ENCODE measurements at regions not wholly inside any gene's neighbourhood (a gene's known extent, or its start where the extent isn't known, plus 50 kb on each side); places are given as distances from the start of the nearest gene placed in this dataset.

DNA sequence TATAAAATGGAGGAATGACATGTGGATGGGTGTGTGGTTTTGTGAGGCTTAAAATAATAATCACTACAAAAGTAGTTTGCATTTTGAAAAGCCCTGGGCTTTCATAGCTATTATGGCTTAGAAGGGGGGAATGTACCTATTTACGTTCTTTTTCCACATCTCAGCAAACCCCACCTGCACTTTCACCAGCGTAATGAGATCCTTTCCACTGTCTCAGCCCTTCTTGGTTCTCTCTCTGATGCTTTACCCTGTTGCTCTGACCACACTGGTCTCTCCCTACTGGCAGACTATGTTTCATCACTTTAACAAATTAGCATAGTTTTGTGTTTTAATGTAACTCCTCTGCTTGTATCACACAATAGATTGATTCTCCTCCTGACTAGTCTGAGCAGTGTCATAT lies 234.6 kb downstream of the DMRT2 start:
- Histone ChIP-seq H3K27me3 (ENCODE audit: insufficient read depth, low read length) (no peaks in the 10 kb centered on the region), H3K4me1 (ENCODE audit: insufficient read depth, low read length, severe bottlenecking) (no peaks in the 10 kb centered on the region), H4K20me1 (ENCODE audit: insufficient read depth, low read length) (no peaks in the 10 kb centered on the region), H3K27ac (ENCODE audit: low read depth, low read length, poor library complexity, severe bottlenecking) (no peak overlapping the region), H3F3A (ENCODE audit: insufficient read depth, low read length) (no peaks in the 10 kb centered on the region), H3K36me3 (ENCODE audit: insufficient read depth, low read length) (no peaks in the 10 kb centered on the region), H3K9me3 (ENCODE audit: low read length) (no peaks in the 10 kb centered on the region), H2AFZ (ENCODE audit: low read length) (no peak overlapping the region), H3K4me2 (ENCODE audit: low read length) (no peak overlapping the region), H3K79me2 (ENCODE audit: insufficient read depth, low read length) (no peaks in the 10 kb centered on the region), H3K4me3 (ENCODE audit: low read depth, low read length, poor library complexity, severe bottlenecking) (no peak overlapping the region), H3K9ac (ENCODE audit: low read length) (no peak overlapping the region), H3K9me2 (ENCODE audit: low read depth, low read length) (no peaks in the 10 kb centered on the region)
- TF ChIP-seq, protein P1, sequence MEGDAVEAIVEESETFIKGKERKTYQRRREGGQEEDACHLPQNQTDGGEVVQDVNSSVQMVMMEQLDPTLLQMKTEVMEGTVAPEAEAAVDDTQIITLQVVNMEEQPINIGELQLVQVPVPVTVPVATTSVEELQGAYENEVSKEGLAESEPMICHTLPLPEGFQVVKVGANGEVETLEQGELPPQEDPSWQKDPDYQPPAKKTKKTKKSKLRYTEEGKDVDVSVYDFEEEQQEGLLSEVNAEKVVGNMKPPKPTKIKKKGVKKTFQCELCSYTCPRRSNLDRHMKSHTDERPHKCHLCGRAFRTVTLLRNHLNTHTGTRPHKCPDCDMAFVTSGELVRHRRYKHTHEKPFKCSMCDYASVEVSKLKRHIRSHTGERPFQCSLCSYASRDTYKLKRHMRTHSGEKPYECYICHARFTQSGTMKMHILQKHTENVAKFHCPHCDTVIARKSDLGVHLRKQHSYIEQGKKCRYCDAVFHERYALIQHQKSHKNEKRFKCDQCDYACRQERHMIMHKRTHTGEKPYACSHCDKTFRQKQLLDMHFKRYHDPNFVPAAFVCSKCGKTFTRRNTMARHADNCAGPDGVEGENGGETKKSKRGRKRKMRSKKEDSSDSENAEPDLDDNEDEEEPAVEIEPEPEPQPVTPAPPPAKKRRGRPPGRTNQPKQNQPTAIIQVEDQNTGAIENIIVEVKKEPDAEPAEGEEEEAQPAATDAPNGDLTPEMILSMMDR (IDR thresholded peaks at IDR 0.05; ENCODE audit: low read length): no peak
- no peak for TF ChIP-seq EZH2 (IDR thresholded peaks at IDR 0.05; ENCODE audit: borderline replicate concordance, low read length)

DNA sequence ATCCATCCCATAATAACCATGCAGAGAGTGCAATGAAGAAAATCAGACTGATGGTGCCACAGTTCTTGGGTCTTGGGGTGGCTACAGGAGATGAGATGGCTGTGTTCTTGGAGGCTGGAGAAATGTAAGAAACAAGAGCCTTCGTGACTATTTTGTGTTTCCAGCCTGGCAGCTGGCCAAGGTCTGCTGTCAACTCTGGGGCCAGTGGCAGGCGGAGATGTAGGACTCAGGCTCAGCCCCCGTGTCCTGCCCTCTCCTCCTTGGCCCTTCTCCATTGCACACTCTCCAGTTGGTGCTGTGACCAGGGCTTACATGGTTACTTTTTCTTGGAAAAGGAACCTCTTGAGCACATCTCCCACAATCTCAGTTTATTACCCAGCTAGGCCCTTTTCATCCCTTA lies 235.4 kb downstream of the DMRT2 start:
- Histone ChIP-seq H3K79me2 (ENCODE audit: insufficient read depth, low read length) (no peaks in the 10 kb centered on the region), H3K9ac (ENCODE audit: low read length) (no peak overlapping the region), H4K20me1 (ENCODE audit: insufficient read depth, low read length) (no peaks in the 10 kb centered on the region), H3K4me3 (ENCODE audit: low read depth, low read length, poor library complexity, severe bottlenecking) (no peak overlapping the region), H3K4me2 (ENCODE audit: low read length) (no peak overlapping the region), H2AFZ (ENCODE audit: low read length) (no peak overlapping the region), H3K4me1 (ENCODE audit: insufficient read depth, low read length, severe bottlenecking) (no peaks in the 10 kb centered on the region), H3K9me3 (ENCODE audit: low read length) (no peaks in the 10 kb centered on the region), H3K36me3 (ENCODE audit: insufficient read depth, low read length) (no peaks in the 10 kb centered on the region), H3K9me2 (ENCODE audit: low read depth, low read length) (no peaks in the 10 kb centered on the region), H3F3A (ENCODE audit: insufficient read depth, low read length) (no peaks in the 10 kb centered on the region), H3K27ac (ENCODE audit: low read depth, low read length, poor library complexity, severe bottlenecking) (no peak overlapping the region), H3K27me3 (ENCODE audit: insufficient read depth, low read length) (no peaks in the 10 kb centered on the region)
- TF ChIP-seq, protein P1 (IDR thresholded peaks at IDR 0.05; ENCODE audit: low read length): no peak
- TF ChIP-seq EZH2 (IDR thresholded peaks at IDR 0.05; ENCODE audit: borderline replicate concordance, low read length): no peak

DNA sequence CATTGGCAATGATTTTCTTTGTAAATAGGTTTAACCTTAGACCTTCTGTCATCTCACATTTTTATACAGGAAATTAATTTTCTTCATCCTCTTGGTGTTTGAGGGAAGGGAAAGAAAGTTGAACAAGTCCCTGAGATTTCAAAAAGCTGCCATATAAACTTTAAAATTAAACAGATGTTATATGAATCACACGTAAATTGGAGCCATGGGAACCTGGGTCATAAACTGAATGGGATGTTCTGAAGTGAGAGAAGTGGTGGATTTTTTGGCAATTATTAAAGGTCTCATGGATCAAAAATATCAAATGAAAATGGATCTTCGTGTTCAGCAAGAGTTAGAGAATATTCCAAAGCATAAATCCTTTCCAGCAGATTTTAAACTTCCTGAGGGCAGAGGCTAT lies 242.2 kb downstream of the DMRT2 start:
- Histone ChIP-seq H3K4me2 (ENCODE audit: low read length) (no peak overlapping the region), H3K4me1 (ENCODE audit: insufficient read depth, low read length, severe bottlenecking) (no peaks in the 10 kb centered on the region), H3K4me3 (ENCODE audit: low read depth, low read length, poor library complexity, severe bottlenecking) (no peak overlapping the region), H3K9me3 (ENCODE audit: low read length) (no peaks in the 10 kb centered on the region), H4K20me1 (ENCODE audit: insufficient read depth, low read length) (no peaks in the 10 kb centered on the region), H3F3A (ENCODE audit: insufficient read depth, low read length) (no peaks in the 10 kb centered on the region), H3K27me3 (ENCODE audit: insufficient read depth, low read length) (no peaks in the 10 kb centered on the region), H3K27ac (ENCODE audit: low read depth, low read length, poor library complexity, severe bottlenecking) (no peak overlapping the region), H3K79me2 (ENCODE audit: insufficient read depth, low read length) (no peaks in the 10 kb centered on the region), H3K9me2 (ENCODE audit: low read depth, low read length) (no peaks in the 10 kb centered on the region), H3K36me3 (ENCODE audit: insufficient read depth, low read length) (no peaks in the 10 kb centered on the region), H2AFZ (ENCODE audit: low read length) (no peak overlapping the region), H3K9ac (ENCODE audit: low read length) (no peak overlapping the region)
- no peak for TF ChIP-seq EZH2 (IDR thresholded peaks at IDR 0.05; ENCODE audit: borderline replicate concordance, low read length)
- TF ChIP-seq, protein P1 (IDR thresholded peaks at IDR 0.05; ENCODE audit: low read length): no peak

Measured in OCI-LY1 (cell line).